ENCODE measurements at regions not wholly inside any gene's neighbourhood (a gene's known extent, or its start where the extent isn't known, plus 50 kb on each side); places are given as distances from the start of the nearest gene placed in this dataset.

DNA sequence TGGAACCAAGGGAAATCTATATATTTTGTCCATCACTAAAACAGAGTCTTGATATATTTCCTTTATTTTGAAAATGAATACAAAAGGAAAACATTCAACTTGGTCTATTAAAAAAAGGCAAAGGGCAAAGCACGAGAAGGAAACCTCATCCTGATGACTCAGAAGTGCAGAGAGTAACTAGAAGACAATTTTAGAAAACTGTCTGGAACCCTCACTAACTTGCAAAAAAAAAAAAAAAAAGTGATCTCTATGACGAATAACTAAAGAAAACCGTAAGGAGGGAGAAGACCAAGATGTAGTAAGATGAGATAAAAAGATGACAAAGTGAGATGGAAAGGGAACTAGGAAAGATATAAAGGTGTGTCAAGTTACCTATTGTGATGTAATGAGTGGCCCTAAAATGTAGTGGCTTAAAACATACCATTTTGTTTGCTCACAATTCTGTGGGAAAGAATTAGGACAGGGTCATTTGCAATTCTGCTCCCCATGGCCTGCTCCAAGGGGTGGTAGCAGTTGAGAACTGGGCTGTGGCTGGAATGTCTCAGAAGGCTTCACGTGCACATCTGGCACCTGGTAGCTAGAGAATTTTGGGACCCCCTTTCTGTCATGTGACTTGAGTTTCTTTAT, 303.0 kb downstream of the DYSF start:
- no peak for DNase-seq (ENCODE audit: low read depth in 1 of 2, low spot score in 1 of 2)

DNA sequence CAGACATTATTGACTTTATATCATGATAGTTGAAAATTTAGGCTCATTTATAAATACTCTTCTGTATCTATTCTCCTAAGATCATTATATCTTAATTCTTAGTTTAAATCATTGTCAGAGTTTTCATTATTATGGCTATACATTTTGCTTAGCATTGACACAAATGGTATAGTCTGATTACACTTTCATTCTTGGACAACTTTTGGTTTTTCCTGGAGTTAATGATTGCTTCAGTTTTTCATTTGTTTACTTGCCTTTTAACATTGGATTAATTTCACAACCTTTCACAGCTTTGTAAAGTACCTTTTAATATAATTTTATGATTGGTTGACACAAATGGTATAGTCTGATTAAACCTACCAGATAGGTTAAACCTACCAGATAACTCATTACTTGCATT, 298.2 kb downstream of the DYSF start:
- Histone ChIP-seq H3K27ac (replicated peaks) (no peak overlapping the region), H3K27me3 (ENCODE audit: insufficient read depth, poor library complexity, severe bottlenecking) (peaks cover 7% of the 10 kb centered on the region), H3K4me3 (replicated peaks; ENCODE audit: insufficient read depth, low read length) (no peak overlapping the region)
- no peak for DNase-seq (ENCODE audit: low read depth in 1 of 2, low spot score in 1 of 2)
- TF ChIP-seq, protein P1, sequence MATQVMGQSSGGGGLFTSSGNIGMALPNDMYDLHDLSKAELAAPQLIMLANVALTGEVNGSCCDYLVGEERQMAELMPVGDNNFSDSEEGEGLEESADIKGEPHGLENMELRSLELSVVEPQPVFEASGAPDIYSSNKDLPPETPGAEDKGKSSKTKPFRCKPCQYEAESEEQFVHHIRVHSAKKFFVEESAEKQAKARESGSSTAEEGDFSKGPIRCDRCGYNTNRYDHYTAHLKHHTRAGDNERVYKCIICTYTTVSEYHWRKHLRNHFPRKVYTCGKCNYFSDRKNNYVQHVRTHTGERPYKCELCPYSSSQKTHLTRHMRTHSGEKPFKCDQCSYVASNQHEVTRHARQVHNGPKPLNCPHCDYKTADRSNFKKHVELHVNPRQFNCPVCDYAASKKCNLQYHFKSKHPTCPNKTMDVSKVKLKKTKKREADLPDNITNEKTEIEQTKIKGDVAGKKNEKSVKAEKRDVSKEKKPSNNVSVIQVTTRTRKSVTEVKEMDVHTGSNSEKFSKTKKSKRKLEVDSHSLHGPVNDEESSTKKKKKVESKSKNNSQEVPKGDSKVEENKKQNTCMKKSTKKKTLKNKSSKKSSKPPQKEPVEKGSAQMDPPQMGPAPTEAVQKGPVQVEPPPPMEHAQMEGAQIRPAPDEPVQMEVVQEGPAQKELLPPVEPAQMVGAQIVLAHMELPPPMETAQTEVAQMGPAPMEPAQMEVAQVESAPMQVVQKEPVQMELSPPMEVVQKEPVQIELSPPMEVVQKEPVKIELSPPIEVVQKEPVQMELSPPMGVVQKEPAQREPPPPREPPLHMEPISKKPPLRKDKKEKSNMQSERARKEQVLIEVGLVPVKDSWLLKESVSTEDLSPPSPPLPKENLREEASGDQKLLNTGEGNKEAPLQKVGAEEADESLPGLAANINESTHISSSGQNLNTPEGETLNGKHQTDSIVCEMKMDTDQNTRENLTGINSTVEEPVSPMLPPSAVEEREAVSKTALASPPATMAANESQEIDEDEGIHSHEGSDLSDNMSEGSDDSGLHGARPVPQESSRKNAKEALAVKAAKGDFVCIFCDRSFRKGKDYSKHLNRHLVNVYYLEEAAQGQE (IDR thresholded peaks at IDR 0.05; ENCODE audit: insufficient replicate concordance, low read depth): no peak
- TF ChIP-seq SPI1 (IDR thresholded peaks at IDR 0.05; ENCODE audit: borderline replicate concordance, low read depth): no peak
- TF ChIP-seq POLR2AphosphoS5 (IDR thresholded peaks at IDR 0.05; ENCODE audit: low read depth): no peak
- TF ChIP-seq, protein P2, sequence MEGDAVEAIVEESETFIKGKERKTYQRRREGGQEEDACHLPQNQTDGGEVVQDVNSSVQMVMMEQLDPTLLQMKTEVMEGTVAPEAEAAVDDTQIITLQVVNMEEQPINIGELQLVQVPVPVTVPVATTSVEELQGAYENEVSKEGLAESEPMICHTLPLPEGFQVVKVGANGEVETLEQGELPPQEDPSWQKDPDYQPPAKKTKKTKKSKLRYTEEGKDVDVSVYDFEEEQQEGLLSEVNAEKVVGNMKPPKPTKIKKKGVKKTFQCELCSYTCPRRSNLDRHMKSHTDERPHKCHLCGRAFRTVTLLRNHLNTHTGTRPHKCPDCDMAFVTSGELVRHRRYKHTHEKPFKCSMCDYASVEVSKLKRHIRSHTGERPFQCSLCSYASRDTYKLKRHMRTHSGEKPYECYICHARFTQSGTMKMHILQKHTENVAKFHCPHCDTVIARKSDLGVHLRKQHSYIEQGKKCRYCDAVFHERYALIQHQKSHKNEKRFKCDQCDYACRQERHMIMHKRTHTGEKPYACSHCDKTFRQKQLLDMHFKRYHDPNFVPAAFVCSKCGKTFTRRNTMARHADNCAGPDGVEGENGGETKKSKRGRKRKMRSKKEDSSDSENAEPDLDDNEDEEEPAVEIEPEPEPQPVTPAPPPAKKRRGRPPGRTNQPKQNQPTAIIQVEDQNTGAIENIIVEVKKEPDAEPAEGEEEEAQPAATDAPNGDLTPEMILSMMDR (IDR thresholded peaks at IDR 0.05; ENCODE audit: insufficient read depth, low read length): no peak
- TF ChIP-seq GABPA (IDR thresholded peaks at IDR 0.05; ENCODE audit: low read depth): no peak

More for the DNA sequence above, 303.0 kb downstream of the DYSF start:
- TF ChIP-seq, protein P2 (IDR thresholded peaks at IDR 0.05; ENCODE audit: insufficient read depth, low read length): no peak
- TF ChIP-seq SPI1 (IDR thresholded peaks at IDR 0.05; ENCODE audit: borderline replicate concordance, low read depth): no peak
- no peak for TF ChIP-seq GABPA (IDR thresholded peaks at IDR 0.05; ENCODE audit: low read depth)
- no peak for TF ChIP-seq POLR2AphosphoS5 (IDR thresholded peaks at IDR 0.05; ENCODE audit: low read depth)
- TF ChIP-seq, protein P1 (IDR thresholded peaks at IDR 0.05; ENCODE audit: insufficient replicate concordance, low read depth): no peak
- Histone ChIP-seq H3K27ac (replicated peaks) (no peak overlapping the region), H3K4me3 (replicated peaks; ENCODE audit: insufficient read depth, low read length) (no peak overlapping the region), H3K27me3 (ENCODE audit: insufficient read depth, poor library complexity, severe bottlenecking) (peaks cover 7% of the 10 kb centered on the region)

DNA sequence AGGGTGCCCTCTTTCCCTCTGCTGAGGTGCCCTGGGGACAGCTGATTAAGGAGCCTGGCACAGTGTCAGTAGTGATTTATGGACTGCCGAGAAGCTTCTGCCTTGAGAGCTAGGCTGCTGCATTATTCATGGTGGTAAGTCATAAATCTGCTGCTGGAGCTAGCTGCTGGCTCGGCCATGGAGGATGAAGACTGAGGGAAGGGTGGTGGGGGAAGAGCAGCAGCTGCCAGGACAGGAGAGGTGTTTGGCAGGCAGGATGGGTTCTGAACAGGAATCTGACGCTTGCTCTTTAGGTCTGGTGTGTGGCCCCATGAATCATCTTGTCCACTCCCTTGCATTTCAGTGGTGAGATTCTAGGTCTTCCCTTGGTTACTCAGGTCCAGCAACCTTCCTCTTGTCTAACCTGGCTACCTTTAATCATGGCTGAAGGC, 296.3 kb downstream of the DYSF start:
- TF ChIP-seq POLR2AphosphoS5 (IDR thresholded peaks at IDR 0.05; ENCODE audit: low read depth): no peak
- TF ChIP-seq, protein P1 (IDR thresholded peaks at IDR 0.05; ENCODE audit: insufficient replicate concordance, low read depth): no peak
- TF ChIP-seq GABPA (IDR thresholded peaks at IDR 0.05; ENCODE audit: low read depth): no peak
- TF ChIP-seq SPI1 (IDR thresholded peaks at IDR 0.05; ENCODE audit: borderline replicate concordance, low read depth): no peak
- TF ChIP-seq, protein P2 (IDR thresholded peaks at IDR 0.05; ENCODE audit: insufficient read depth, low read length): no peak
- Histone ChIP-seq H3K27me3 (ENCODE audit: insufficient read depth, poor library complexity, severe bottlenecking) (peaks cover 4% of the 10 kb centered on the region), H3K4me3 (replicated peaks; ENCODE audit: insufficient read depth, low read length) (no peak overlapping the region), H3K27ac (replicated peaks) (no peak overlapping the region)
- no peak for DNase-seq (ENCODE audit: low read depth in 1 of 2, low spot score in 1 of 2)

Measured in HL-60 (cell line).